HG03378 (cell line): ENCODE measurements at regions not wholly inside any gene's neighbourhood (a gene's known extent, or its start where the extent isn't known, plus 50 kb on each side); places are given as distances from the start of the nearest gene placed in this dataset.
"Not testable (repeated sequence)": the region's sequence is repeated elsewhere in the genome, so short reads cannot be mapped to it uniquely, and the experiment has no call there.

Experiments
- ATAC-seq: cut with Tn5 transposase; IDR thresholded peaks from one replicate; pipeline ENCODE4 v1.9.1; 2021; ENCODE audit warnings: mild to moderate bottlenecking, moderate library complexity; ENCODE audit not compliant: unreplicated experiment

DNA sequence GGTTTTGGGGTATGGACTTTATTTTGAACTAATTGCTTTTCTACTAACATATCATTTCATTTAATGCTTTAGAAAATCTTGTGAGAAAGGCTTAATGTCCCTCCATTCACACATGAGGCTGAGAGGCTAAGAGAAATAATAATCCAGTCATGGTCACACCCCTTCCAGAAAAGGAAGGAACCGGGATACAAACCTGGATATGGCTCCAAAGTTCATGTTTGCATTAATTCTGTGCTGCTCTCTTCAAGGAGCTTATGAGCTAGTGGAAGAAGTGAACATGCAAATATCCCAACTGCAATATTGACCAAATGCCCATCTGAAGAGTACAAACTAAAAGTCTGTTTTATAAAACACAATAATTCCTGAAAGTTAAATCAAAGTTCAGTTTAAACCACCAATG is 732.1 kb upstream of the RIOK2 start:
- ATAC-seq: no peak

DNA sequence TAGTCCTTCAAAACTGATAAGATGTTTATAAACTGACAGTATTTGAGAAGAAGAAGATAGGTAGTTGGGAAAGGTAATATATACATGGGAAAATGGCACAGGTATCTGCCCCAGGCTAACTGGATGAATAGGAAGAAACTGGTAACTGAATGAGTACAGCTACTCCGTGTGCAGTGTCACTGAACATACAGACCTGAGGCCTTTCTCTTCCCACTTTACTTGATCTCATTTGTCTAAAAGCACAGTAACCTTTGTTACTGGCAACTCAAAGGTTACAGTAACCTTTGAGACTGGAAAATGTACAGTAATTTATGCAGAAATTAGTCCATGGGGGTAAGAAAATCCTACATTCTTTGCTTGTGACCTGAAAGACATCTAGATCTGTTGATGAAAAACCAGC is 735.0 kb upstream of the RIOK2 start:
- ATAC-seq: no peak

DNA sequence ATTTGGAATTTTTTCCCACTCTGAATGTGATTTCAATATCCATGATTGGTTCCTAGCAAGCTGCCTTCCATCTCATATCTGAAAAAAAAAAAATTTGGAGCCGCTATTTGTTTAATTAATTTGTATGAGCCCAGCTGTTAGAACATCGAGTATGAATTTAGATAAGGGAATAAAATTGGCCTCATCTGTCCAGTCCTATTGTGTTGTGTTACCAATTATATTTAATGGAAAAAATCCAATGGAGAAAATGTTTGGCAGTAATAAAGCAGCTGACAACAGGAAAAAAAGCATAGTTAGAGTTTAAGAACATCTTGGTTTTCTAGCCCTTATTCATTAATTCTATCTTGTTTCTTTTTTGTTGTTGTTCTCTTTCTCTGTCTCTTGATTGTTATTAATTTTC is 735.6 kb upstream of the RIOK2 start:
- ATAC-seq: no peak

DNA sequence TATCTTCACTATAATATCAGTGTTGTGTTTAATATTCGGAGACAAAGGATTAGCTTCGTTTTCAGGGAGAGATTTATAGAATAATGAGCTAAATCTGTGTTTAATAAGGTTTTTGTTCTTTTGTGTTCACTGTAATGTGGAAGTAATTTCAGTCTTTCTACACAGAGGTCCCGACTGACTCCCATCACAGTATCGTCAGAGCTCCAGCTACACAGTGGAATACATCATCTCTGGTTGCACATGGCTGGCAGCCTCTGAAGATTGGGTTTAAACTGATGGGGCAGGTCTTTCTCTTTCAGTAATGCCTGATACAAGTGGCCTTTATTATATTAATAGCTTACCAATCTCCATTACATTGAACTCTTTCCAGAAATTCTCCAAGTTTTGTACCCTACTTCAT is 736.7 kb upstream of the RIOK2 start:
- ATAC-seq: no peak

DNA sequence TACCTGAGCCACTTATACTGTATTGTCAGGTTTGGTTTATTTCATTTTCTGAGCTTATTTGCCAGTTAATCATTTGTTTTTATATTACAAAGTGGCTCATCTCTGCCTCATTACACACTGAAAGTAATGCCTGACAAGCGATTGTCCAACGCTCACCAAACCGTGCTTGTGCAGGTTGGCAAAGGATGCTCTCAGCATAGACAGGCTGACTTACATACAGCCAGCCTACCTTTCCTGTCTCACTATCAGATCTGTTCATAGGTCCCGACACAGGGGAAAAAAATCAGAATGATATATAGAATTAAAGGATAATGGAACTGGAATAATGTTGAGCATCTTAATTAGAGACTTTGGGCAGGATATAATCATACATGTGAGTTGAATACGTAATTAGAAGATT is 739.7 kb upstream of the RIOK2 start:
- no peak for ATAC-seq

DNA sequence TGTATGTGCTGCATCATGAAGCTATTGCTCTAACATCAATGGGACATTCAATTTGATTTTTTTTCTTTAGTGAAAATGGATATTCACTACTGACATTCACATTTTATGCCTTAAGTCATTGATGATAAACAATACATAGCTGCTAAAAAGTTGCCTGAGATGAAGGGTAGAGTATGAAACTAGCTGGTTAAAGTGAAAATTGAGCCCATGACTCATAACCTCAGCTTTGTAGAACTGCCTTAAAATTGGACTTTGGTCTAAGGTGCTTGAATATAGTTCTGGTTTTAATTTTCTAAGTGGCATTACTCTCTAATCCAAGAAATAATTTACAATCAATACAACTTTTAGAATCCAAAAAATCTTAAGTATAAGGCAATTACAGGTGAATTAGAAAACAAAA is 740.4 kb upstream of the RIOK2 start:
- ATAC-seq: no peak

DNA sequence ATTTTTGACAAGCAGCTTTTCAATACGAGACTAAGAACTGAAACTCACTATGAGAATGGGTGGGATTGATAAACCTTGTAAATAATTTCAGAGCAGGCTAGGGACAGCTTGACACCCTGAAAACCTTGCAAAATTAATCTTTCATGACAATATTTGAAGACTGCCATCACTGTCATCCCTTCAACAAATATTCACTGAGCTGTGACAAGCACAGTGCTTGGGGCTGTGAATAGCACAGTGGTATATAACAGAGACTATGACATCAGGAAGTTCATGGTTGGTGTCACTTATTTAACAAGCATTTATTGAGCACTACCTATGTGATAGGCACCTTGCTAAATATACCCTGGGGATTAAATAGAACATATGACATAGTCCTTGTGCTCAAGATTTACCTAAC is 741.0 kb upstream of the RIOK2 start:
- ATAC-seq: no peak

DNA sequence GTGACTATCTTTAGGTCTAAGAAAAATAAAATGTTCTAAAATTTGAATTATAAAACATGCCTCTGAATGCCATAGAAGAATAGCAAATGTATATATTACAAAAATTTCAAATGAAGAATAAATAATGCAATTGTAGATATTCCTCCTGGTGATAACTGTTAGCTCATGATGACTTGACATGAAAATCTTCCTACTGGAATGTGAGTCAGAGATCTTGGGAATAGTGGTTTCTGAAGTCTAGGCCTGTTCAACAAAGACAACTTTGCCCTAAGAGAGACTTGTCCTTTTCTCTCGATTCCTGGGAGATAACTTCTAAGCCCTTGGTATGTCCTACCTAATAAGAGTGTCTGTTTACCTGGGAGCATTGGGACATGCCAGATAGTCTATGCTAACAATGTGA is 746.3 kb upstream of the RIOK2 start:
- ATAC-seq: no peak

DNA sequence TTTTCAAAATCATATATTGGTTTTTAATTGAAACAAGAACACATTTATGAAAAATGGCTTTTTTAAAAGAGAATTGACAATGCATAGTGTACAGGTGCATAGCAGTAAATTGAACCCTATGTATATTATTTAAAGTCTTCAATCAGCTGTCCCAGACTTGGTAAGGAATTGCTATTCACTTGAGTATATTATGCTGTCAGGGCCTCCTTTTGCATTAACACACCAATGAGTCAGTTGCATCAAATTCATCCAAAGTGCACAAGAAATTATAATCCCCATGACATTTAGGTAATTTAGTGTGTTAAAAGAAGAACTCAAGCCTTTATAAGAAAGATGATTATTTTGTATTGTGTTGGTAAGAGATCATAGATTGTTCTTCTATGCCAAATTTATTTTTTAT is 748.8 kb upstream of the RIOK2 start:
- no peak for ATAC-seq

DNA sequence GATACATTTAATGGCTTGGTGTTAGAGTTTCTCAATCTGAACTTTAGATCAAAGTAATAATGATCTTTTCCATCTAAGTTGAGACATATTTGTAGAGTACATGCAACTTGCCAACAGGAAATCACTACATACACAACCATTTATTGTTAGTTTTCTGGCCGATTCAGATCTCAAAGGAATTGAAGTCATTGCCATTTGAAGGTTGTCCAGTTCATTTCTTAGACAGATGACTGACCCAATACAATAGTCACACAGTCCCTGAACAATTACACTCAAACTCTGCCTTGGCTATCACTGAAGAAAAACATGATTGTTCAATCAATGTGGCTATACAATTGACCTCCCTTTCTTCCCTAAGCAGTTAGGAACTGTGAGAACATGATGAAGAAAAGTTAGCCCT is 753.2 kb upstream of the RIOK2 start:
- ATAC-seq: no peak

DNA sequence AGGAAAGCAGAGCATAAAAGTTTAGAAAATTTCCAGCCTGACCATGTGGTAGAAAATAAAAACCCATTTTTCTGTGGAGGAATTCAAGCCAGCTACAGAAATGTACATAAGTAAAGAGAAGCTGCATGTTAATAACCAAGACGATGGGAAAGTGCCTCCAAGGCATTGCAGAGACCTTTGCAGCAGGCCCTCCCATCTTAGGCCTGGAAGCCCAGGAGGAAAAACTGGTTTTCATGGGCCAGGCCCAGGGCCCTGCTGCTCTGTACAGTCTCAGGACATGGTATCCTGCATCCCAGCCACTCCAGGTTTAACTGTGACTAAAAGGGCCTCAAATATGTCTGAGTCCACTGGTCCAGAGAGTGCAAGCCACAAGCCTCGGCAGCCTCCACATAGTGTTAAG is 754.8 kb upstream of the RIOK2 start:
- no peak for ATAC-seq

DNA sequence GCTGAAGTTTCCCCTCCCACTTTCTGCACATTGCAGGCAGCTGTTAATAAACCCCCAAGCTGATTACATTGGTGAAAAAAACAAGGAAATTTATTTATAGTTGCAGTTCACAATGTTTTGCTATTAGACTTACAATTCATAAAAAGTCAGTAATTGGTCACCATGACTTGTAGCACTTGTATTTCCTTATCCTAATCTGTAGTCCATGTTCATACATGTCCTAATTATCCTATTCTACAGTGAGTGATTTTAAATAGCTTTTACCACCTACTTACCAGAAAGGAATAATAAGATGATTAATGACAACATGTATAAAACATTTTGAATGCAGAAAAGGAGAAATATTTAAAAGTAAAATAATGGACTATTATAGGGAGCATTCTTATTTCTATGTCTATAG is 760.0 kb upstream of the RIOK2 start:
- ATAC-seq: no peak

DNA sequence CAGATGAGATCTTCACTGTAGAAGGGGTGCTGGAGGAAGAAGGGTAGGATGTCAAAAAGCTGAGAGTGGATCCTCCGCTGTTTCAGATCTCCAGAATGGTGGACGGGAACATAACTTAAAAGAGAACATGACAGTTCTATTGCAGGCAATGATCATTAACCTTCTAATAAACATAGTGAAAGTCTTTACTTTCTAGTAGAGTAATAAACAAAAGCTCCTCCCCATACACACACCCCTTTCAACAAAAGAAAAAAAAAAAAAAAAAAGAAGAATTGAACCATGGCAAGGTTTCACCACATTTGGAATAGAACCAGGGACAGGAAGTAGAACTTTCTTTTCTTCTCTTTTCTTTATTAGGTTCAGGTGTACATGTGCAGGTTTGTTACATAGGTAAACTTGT is 768.1 kb upstream of the RIOK2 start:
- ATAC-seq: no peak

DNA sequence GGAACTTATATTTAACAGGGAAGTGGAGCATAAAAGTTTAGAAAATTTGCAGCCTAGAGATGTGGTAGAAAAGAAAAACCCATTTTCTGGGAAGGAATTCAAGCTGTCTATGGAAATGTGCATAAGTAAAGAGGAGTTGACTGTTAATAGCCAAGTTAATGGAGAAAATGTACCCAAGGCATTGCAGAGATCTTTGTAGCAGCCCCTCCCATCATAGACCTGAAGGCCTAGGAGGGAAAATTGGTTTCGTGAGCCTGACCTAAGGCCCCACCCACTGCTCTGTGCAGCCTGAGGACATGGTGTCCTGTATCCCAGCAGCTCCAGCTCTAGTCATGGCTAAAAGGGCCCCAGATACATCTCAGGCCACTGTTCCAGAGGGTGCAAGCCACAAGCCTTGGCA is 772.4 kb upstream of the RIOK2 start:
- ATAC-seq: no peak

DNA sequence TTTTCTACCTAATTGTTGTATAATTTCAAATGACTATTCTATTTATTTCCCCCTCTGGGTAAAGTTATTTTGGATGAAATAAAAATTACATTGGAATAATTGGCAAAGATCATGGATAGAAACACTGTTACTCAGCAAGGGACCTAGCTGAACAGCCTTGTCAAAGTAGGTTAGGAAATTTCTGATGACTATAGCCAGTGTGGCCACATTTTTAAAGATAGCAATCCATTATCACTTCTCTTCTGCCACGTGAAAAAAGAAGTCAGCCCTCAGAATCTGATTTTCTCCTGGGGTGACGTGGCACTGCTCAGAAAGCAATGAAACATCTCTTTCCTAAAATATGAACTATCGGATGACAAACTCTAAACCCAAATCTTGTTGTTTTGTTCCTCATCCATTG is 784.2 kb upstream of the RIOK2 start:
- no peak for ATAC-seq

DNA sequence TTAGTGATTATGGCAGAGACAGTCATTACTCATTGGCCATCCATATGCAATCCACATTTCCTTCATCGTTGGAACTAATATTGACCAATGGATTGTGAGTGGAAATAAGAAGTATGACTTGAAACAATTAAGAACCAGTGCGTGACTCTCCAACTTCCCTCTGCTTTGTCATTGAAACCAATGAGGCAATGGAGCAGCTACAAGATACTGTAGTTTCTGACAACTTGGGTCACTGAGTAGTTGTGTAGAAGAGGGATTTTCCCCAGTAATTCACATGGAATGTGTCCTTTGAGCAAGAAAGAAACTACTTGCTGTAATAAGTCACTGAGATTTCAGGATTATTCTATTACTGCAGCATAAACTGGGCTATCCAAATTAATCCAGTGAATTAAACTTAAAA is 785.3 kb upstream of the RIOK2 start:
- ATAC-seq: no peak

DNA sequence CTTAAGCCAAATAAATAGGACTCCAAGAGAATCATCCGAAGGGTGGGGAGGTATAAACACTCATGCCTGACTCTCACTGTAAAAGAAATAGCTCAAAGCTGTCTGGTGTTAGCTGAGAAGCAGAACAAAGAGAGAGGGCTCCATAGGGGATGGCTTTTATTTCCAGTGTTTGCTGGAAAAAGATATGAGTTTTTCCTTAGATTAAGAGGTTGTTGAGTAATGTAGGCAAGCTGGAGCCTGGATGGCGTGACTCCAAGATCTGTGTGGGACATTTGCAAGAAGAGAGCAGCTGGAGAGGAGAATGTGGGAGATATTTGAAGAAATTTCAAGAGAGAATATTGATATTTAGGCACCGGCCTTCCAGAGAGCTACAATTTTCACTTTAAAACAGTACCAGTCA is 793.7 kb upstream of the RGMB start:
- ATAC-seq: no peak

DNA sequence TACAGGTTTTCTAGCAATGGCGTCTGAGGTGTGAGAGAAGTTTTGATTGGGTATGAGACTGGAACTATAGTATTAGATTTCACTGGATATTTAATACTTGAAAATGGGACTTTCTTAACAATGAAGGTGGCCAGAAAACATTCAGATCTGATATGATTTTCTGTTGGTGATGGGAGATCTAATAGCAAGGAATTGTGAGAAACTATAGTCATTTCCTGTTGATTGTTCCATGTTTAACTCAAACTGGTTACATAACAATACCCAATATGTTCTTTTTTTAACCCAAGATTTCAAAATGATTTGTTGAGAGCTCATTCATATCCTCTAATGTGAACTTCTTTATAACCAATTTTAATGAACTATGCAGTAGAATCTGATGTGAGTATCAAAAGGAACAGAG is 793.2 kb upstream of the RGMB start:
- no peak for ATAC-seq

DNA sequence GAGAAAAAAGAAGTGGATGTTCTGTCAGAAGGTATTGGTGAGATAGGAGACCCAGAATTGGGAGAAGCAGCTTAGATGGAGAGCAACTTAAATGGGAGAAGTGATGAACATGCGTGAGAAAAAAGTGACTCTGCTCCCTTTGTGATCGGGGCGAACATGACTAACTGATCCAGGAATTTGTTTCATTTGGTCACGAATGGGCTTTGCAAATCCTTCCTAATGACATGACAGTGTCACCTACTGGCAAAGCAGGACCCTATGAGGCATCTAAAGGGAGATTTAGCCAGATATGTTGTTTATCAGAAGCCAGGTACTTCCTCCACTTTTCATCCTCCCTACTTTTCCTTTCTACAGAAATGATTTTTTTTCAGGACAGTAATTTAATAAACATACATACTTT is 787.4 kb upstream of the RGMB start:
- no peak for ATAC-seq

DNA sequence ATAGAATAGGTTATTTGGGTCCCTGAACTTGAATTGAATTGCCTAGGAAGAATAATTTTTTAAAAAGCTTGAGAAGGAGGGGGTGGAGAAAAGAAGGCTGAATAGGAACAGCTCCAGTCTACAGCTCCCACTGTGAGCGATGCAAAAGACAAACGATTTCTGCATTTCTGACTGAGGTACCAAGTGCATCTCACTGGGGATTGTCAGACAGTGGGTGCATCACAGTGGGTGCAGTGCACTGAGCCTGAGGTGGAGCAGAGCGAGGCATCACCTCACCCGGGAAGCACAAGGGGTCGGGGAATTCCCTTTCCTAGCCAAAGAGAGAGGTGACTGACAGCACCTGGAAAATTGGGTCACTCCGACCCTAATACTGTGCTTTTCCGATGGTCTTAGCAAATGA is 782.2 kb upstream of the RGMB start:
- ATAC-seq: no peak

DNA sequence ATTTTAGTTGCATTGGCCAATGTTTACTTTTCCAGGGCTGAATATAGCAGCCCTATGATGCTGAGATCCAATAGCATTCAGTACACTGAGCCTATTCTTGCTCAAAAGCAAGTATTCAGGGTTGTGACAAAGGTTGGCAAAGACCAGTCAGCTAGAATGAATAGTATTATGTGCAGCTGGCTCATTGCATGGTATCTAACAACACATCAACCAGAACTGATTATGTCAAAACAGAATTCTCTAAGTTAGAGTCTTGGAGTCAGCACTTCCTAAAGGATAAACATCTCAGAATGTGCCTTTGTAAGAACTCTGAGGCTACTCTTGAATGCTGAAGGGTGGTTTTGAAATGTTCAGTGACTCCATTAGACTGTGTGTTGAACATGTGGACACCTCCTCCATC is 774.5 kb upstream of the RGMB start:
- ATAC-seq: no peak

DNA sequence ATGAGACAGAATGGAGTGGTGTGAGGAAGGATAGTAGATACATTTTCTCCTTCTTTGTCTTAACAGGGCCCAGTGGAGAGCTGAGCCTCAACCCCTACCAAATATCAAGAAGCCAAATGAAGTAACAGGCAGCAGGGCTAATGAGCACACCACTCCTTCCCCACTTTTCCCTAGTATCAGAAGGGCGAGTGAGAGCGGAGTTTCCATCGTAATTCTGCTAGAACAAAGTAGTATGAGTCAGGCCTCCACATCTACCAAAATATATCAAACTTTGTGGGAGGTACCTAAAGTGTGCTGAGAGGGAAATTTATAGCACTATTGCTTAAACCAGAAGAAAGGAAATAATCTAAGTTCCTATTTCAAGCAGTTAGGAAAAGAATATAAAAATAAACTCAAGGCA is 769.0 kb upstream of the RGMB start:
- no peak for ATAC-seq

DNA sequence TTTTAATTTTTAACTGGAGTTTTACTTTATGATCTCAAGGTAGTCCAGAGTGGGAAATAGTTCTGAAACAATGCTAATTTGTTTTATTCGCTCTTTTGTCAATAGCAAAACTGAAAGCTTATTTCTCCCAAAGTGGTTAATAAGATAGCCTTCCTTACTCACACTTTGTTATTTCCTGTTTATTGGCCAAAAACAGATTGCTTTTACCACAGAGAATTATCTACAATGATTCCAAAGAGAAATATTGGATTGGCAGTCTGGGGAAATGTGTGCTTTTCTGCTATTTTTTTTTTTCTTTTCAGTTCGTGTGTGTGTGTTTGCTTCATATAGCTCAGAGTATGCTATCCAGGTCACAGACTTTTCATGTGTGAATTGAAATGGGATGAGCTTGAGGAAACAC is 756.7 kb upstream of the RGMB start:
- ATAC-seq: no peak

DNA sequence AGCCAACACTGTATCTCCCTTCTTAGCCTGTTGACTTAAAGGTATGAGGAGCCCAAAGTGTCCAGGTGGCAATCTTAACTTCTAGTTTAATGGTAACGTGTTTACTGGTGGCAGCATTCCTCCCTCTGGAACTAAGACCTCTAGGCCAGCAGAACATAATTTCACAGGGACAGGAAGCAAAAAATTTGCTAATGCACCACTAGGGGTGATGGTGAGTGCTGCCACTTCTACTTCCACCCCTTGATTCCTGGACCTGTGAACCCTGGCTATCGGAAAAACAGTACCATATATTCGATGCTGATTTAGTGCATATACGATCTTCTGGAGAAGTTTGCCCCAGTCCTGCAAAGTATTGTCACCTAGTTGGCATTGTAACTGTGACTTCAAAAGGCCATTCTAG is 743.2 kb upstream of the RGMB start:
- not testable (repeated sequence) for ATAC-seq
